IPS-18c (cell line): ENCODE measurements at regions not wholly inside any gene's neighbourhood (a gene's known extent, or its start where the extent isn't known, plus 50 kb on each side); places are given as distances from the start of the nearest gene placed in this dataset.

Source experiments
- H3K4me3 ChIP-seq: 2 replicates; pipeline ENCODE4 v1.7.0; 2013; ENCODE audit warnings: low read depth, mild to moderate bottlenecking, low read length, moderate library complexity; ENCODE audit not compliant: insufficient read depth
- H3K9me3 ChIP-seq: one replicate; pipeline ENCODE4 v1.6.1; 2013; ENCODE audit warnings: mild to moderate bottlenecking, low read length, moderate library complexity; ENCODE audit not compliant: control insufficient read depth, insufficient read depth

- no peak overlapping the region for H3K4me3 ChIP-seq
- no peaks in the 10 kb centered on the region for H3K9me3 ChIP-seq
Measured at GRCh38 chr12:84336231-84336630, 576.4 kb downstream of the SLC6A15 start.

GRCh38 chr12:84329938-84330337 lies 582.7 kb downstream of the SLC6A15 start:
- no peaks in the 10 kb centered on the region for H3K9me3 ChIP-seq
- H3K4me3 ChIP-seq: no peak overlapping the region

- Histone ChIP-seq H3K4me3 (no peak overlapping the region), H3K9me3 (no peaks in the 10 kb centered on the region)
Measured at GRCh38 chr12:84315926-84316325, 596.7 kb downstream of the SLC6A15 start.

- no peaks in the 10 kb centered on the region for H3K9me3 ChIP-seq
Measured at GRCh38 chr12:84313323-84313675, 599.3 kb downstream of the SLC6A15 start.

GRCh38 chr12:84308211-84308610 lies 604.4 kb downstream of the SLC6A15 start:
- Histone ChIP-seq H3K4me3 (no peak overlapping the region), H3K9me3 (no peaks in the 10 kb centered on the region)

More at GRCh38 chr12:84313323-84313675, 599.3 kb downstream of the SLC6A15 start:
- H3K4me3 ChIP-seq: no peak overlapping the region

GRCh38 chr12:84305144-84305543 lies 607.5 kb downstream of the SLC6A15 start:
- Histone ChIP-seq H3K9me3 (no peaks in the 10 kb centered on the region), H3K4me3 (no peak overlapping the region)

- Histone ChIP-seq H3K4me3 (no peak overlapping the region), H3K9me3 (no peaks in the 10 kb centered on the region)
Measured at GRCh38 chr12:84294246-84294645, 618.4 kb downstream of the SLC6A15 start.

GRCh38 chr12:84290168-84290567 lies 622.4 kb downstream of the SLC6A15 start:
- no peak overlapping the region for H3K4me3 ChIP-seq
- H3K9me3 ChIP-seq: no peaks in the 10 kb centered on the region

- no peaks in the 10 kb centered on the region for H3K9me3 ChIP-seq
- no peak overlapping the region for H3K4me3 ChIP-seq
Measured at GRCh38 chr12:84277986-84278385, 634.6 kb downstream of the SLC6A15 start.

- H3K9me3 ChIP-seq: no peaks in the 10 kb centered on the region
- H3K4me3 ChIP-seq: no peak overlapping the region
Measured at GRCh38 chr12:84276215-84276614, 636.4 kb downstream of the SLC6A15 start.

GRCh38 chr12:84272324-84272723 lies 640.3 kb downstream of the SLC6A15 start:
- H3K9me3 ChIP-seq: no peaks in the 10 kb centered on the region
- H3K4me3 ChIP-seq: no peak overlapping the region

GRCh38 chr12:84270470-84271140 lies 642.0 kb downstream of the SLC6A15 start:
- H3K4me3 ChIP-seq: no peak overlapping the region
- H3K9me3 ChIP-seq: no peaks in the 10 kb centered on the region

GRCh38 chr12:84247931-84248330 lies 664.7 kb downstream of the SLC6A15 start:
- no peak overlapping the region for H3K4me3 ChIP-seq
- H3K9me3 ChIP-seq: no peaks in the 10 kb centered on the region

- Histone ChIP-seq H3K9me3 (no peaks in the 10 kb centered on the region), H3K4me3 (no peak overlapping the region)
Measured at GRCh38 chr12:84243686-84244085, 668.9 kb downstream of the SLC6A15 start.

GRCh38 chr12:84222841-84223240 lies 689.8 kb downstream of the SLC6A15 start:
- no peak overlapping the region for H3K4me3 ChIP-seq

GRCh38 chr12:84218406-84218805 lies 694.2 kb downstream of the SLC6A15 start:
- Histone ChIP-seq H3K9me3 (no peaks in the 10 kb centered on the region), H3K4me3 (no peak overlapping the region)

More at GRCh38 chr12:84222841-84223240, 689.8 kb downstream of the SLC6A15 start:
- H3K9me3 ChIP-seq: no peaks in the 10 kb centered on the region

GRCh38 chr12:84201976-84202375 lies 710.6 kb downstream of the SLC6A15 start:
- no peaks in the 10 kb centered on the region for H3K9me3 ChIP-seq
- no peak overlapping the region for H3K4me3 ChIP-seq

GRCh38 chr12:84198294-84198946 lies 714.2 kb downstream of the SLC6A15 start:
- no peak overlapping the region for H3K4me3 ChIP-seq
- H3K9me3 ChIP-seq: no peaks in the 10 kb centered on the region

GRCh38 chr12:84191779-84192178 lies 720.8 kb downstream of the SLC6A15 start:
- no peaks in the 10 kb centered on the region for H3K9me3 ChIP-seq
- H3K4me3 ChIP-seq: no peak overlapping the region
